ENCODE measurements at regions not wholly inside any gene's neighbourhood (a gene's known extent, or its start where the extent isn't known, plus 50 kb on each side); places are given as distances from the start of the nearest gene placed in this dataset.
A peak's percentile ranks its signal among the peaks of the same experiment; 100 is the strongest.

DNA sequence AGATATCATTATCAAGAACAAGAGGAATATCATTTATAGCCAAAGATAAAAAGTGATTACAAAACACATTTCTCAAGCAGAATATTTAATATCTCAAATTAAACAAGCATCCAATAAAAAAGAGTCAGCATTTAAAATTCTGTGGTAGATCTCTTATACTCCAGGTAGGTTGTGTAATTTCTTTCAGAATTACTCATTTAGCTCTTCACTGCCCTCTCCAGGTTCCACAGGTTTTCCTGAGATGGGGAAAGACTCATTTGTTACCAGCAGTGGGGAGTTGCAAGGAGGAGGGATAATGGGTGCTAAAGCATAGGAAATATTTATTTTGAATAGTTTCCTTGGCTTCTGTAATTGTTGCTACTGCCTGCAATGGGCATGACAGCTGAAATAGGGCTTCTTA, 83.1 kb upstream of the RASGRP1 start:
- no peak for DNase-seq (ENCODE audit: low read depth, low spot score)

DNA sequence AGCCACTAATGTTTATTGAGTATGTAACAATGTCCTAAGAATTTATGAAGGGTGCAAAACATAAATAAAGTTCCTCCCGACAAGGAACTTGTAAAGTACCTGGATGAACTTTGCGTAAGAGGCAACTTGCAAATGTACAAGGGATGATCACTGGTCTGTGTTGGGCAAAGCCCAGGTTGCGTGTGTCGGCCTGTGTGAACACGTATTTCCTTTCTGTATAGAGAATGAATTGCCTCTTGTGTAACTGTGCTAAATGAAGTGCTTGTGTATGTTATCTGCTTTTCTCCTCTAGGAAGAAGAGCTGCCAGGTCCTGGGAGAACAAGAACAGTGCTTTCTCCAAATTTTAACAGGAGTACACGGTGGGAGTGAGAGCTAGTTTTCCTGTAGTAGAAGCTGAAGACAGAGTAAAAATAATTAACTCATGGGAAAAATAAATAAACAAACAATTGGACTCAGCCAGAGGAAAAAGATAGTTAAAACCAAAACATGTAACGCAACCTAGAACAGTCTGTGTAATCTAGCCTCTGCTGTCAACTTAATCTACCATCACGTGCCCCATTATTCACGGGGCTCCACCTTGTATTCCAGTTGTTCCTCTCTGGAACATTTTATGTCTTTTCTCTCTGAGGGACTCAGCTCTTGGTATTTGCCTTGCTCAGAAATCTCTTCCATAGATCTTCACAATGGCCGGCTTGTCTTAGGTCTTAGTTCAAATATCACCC, 83.7 kb upstream of the RASGRP1 start:
- DNase-seq (ENCODE audit: low read depth, low spot score): no peak

DNA sequence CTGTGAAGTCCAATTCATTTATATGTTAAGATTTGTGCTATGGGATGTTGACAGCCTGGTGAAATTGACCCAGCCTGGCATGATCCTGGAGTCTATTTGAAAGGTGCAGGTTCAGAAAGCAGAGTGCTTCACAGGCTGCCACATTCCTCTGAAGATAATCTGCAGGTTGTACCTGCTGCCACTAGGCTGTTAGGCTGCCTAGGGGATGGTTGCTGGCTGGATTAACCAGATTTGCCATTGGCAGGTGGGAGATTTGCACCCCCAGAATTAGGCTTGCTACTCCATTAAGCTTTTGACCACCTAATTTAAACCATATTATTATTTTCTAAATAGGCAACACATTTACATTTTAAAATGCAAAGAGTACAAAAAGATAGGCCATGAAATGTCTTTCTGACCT, 85.8 kb upstream of the RASGRP1 start:
- no peak for DNase-seq (ENCODE audit: low read depth, low spot score)

DNA sequence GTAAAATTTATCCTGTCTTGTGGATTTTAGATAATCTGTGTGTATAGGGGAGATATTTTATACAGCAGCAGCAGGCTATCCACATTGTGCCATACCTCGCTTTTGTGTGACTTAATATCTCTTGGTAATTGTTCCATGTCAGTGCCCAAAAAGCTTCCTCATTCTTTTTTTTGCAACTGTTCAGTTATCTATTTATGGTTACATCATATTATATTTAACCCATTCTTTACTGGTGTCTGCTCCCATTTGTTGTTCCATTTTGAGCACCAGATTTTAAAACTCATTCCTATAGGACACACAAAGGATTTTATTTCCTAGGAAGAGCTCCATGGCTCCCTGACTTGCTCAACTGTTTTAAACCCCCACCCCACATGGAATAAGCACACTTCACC, 86.3 kb upstream of the RASGRP1 start:
- no peak for DNase-seq (ENCODE audit: low read depth, low spot score)

DNA sequence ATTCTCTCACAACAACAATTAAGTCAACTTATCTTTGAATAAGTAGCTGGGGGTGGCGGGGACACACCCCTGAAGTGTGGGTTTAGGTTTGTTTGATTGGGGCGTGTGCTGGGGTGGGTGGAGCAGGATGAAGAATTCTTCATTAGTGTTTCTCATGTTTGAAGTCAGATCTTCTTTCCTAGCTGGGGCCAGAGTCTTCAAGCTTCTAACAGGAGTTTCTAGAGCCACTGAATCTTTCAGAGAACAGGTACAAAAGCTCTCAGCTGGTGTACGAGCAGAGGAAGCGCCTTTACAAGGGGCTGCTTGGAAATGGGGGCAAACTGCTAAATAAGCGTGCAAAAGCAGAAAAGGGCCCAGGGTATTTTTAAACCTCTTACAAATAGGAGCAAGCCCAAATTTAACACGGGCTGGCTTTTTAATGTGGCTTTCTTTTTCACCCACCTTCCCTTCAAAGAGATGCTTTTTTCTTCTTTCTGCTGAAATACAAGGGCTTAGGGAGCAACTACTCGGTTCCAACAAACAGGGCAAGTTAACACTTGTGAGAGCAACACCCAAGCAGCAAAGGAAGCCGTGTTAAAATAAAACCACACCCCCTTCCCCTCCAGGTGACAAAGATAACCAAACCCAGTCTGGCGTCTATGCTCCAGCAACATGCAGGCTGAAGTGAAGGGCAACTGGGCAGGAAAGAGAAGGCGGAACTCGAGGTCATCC, 86.9 kb upstream of the RASGRP1 start:
- peak; percentile 16 for DNase-seq (ENCODE audit: low read depth, low spot score)

DNA sequence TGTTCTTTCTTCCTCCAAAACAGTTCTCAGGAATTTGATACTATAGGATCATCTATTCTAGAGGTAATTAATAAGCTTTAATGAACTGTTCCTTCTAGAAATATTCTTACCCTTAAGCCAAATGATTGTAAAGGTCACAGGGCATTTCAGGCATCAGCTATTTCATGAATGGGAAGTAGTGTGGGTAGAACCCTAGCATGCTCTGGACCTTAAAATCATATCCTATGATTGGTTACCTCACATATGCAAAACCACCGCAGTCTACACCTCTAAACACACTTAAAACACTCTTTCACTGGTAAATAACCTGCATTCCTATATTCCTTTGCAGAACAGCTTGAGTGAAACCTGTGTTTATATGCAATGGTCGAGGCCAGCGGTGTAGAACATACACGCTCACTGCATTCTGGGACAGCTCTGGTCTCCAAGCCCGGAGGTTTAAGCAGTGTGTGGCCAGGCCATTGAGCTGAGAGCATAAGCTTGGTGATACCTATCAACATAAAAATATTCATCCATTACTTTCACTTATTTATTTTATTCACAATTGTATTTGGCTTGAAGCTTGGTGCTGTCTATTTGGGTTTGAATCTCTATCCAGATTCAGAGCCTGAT, 87.7 kb upstream of the RASGRP1 start:
- no peak for DNase-seq (ENCODE audit: low read depth, low spot score)

DNA sequence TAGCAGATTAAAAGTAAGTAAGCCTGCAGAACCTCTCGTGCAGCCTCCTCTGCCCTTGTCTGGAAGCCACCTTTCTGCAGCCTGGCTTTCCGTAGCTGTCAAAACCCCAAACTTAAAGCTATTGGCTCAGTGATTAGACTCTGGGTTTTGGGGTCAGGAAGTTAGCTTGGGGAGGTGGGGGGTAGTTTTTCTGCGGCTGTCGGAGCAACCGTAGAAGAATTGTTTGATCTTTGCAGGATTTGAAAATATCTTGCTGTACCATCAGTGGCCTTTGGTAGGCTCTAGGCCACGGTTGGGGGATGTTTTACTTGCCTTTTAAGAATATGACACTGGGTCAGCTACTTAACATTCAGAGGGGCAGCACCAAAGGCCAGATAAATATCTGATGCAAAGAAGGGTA, 88.4 kb upstream of the RASGRP1 start:
- peak; percentile 44 for DNase-seq (ENCODE audit: low read depth, low spot score)

DNA sequence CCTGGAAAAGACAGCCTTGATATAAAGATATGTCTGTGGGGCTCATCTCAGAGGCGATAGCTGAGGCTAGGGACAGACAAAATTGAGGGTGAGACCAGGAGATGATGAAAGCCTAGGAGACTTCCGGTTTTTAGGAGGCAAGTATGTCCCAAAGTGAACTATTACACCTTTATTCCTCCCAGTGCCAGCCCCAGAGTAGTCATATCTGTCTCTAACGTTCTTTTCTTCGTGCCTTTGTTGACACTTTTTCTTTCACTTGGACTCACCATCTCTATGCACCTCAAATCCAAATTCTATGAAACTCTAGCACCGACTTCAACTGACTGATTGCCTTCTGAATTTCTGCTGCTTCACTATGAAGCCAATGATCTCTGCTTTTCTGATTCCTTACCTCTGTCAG, 93.8 kb upstream of the RASGRP1 start:
- DNase-seq (ENCODE audit: low read depth, low spot score): no peak

DNA sequence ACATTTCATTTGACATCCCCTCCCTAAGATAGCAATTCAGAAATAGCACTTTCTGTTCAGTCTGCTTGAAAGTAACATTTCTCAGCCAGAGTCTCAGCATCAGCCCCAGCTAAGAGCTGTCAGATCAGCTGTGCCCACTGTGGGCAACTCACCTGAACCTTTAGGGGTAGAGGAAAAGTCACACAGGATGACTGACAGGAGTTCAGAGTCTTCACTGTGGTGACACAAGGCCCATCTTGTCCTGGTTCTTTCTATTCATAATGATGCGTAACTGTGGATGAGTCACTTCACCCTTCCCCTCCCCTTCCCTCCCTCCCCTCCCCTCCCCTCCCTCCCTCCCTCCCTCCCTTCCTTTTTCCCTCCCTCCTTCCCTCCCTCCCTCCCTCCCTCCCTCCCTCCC, 96.1 kb upstream of the RASGRP1 start:
- DNase-seq (ENCODE audit: low read depth, low spot score): no peak

DNA sequence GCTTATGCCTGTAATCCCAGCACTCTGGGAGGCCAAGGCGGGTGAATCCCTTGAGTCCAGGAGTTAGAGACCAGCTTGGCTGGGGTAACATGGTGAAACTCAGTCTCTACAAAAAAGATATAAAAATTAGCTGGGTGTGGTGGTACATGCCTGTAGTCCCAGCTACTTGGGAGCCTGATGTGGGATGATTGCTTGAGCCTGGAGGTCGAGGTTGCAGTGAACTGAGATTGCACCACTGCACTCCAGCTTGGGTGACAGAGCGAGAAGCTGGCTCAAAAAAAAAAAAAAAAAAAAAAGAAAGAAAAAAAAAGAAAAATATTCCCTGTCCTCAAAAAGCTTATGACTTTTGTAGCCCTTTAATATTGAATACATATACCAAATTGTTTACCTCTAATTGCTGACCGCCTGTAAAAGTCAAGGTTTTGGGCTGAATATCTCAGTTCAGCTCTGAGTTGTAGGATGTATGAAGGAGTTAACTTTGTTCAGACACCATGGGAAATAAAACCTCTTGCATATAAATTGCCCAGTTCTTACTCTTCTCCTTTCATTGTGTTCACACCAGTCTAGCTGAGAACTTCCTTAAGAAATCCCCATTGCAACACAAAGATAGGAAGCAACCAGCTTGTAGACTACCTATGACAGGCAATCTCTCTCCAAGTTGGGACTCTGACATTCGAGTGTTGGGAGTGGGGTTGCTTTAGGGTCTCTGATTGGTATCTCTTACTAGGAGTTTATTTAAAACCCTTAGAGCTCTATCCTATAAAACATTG, 97.6 kb upstream of the RASGRP1 start:
- DNase-seq (ENCODE audit: low read depth, low spot score): no peak

DNA sequence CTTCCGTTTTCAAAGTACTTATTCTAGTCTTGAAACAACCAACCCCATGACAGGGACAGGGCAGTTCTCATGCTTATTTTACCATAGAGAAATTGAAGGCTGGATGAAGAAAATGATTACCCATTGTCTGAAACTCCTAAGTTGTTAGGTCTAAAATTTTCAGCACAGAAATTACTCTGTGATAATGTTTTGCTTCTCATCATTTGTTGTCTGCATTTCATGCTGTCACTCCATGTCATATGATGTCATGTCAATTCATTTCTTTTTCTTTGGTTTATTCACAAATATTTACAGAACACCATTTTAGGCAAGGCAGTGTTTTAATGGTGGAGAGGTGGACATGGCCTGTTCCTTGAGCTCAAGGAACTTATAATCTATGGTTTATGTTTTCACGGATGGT, 98.2 kb upstream of the RASGRP1 start:
- no peak for DNase-seq (ENCODE audit: low read depth, low spot score)

DNA sequence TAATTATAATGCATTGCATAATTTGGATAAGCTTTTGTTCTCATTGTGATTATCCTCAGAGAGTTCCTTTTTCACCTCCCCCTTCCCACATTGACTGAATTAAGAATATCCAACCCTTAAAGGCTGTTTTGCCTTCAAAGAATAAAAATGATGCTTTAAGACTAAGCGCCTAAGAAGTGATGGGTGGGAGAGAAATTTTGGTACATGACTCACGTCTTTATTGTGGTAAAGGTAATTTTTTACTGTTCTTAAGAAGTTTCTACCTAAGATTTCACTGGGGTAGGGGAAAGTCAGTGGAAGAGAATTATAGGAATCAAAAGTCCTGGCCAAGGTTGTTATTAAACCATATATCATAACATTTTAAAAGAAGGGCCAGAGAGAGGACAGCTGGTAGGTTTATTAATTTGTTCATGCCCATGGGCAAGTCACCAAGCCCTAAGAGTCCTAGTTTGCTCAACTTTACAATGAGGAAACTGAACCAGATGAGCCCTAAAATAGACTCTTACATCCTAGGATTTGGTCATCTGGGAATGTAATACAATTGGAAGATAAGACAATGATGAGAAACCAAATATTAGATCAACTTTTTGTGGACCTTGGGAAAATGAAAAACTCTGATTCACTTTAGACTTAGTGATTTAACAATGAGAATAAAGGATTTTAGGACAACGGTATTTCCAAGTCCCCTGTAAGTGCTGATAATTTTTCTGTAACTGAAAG, 101.1 kb upstream of the RASGRP1 start:
- DNase-seq (ENCODE audit: low read depth, low spot score): no peak

DNA sequence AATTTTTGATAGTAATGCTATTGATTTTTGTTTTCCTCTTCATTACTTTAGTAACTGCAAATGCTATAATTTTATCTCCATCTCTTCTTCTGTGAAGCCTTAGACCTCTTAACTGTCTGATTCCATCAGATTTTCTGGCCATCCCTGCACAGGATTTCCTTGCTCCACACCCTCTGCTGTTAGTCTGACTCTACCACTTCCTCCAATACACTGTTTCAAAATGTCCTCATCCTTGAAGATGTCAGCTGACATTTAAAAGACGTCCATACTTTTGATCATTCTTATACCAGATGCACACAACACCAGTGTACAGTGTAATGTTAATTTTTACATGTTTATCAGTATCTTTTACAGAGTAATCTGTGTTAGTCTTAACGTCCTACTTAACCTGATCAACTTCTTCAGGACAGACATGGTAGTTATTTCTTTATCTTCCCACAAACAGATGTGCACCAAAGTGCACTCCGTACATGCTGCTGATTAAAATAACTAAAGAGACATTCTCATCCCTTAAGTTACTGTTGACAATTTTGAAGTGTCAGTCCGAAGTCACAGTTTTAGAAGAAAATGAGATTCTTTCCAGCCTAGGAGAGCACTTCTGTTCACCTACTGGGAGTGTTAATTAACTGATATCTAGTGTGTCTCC, 102.4 kb upstream of the RASGRP1 start:
- no peak for DNase-seq (ENCODE audit: low read depth, low spot score)

DNA sequence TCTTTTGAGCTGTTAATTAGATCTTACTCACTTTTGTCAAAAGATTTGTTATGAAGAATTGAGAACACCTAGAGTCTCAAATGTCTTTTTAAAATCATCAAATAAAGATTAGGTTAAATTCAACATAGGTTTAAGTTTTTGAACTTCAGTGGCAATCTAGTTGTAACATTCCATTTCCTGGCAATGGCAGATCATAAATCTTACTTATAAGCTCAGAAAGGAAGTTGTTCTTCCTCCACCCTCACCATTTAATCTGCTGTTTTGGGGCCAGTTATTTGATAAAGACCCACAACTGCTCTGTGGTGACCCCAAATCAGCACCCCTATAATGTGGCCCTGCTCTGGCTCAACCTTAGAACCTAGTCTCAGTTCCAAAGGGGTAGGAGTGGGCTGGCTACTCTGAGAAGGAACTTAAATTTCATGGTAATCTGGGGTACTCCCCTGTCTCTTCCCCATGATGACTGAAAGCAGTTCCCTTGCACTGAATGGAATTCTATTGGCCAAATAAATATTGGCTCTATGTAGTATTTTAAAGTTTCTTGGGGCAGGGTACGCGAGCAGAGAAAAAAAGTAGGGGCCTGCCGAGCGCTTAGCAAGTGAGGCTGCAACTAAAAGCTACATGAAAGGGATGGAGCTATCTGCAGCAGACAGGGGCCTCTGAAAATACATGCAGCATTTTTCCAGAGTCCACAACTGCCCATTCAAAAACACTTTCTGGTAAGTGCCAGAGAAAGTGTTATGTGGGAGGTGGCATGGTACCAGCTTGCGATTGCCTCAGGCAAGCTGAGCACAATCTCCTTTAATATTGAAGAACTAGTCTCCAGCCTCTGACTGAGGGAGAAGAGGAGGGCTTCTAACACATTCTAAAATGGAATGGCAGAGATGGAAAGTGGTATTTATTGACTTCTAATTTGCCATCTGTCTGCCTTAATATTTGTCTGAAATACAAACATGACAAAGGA, 103.6 kb upstream of the RASGRP1 start:
- no peak for DNase-seq (ENCODE audit: low read depth, low spot score)

DNA sequence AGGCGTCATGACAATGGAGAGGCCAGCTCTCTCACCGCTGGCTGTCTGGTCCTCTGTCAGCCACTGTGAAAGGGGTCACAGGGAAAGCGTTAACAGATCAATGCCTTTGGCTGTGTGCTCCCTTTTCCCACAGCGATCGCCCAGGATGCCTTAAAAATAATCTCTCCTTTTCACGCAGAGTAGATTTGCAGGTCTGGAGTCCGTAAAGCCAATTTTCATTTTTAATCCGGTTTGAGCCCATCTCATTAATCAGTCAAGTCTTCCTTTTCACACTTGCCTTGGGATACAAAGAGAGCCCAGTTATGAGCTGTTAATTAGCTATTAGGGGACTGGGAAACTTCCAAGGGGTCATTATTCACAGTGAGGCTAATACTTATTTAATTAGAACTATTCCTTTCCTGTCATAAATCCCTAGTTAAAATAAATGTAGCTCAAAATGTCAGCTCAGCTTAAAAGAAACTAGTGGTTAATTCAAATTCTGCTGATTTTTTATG, 104.3 kb upstream of the RASGRP1 start:
- no peak for DNase-seq (ENCODE audit: low read depth, low spot score)

DNA sequence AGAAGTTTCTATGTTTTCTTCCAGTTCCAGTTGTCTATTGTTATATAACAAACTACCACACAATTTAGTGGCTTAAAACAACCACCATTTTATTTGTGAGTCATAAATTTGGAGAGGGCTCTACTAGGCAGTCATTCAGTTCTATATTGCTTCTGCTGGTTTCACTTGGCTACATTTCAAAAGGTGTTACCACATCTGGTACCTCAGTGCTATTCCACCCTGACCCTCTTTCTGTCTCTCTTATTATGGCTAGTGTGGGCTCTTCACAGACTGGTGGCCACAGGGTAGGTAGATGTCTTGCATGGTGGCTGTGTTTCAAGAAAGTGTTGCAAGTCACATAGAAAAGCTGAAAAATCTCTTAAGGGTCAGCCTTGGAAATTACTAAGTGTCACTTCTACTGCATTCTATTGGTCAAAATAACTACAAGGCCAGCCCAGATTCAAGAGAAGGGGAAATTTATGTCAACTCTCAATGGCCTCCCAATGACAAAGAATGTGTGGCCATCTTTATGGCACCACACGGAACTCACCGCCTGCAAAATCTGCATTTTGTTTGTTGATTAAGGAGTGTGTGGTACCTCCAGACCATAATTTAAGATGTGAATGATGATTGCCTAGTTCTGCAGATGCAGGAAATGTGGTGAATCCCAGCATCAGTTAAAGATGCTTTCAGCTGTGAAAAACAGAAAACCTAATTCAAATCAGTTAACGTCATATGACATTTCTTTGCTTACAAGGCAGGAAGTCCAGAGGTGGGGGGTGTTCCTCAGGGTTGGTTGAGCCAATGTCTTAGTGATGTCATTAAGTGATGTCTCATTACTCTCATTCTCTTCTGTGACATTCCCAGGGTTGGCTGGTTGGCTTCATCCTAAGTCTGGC, 105.8 kb upstream of the RASGRP1 start:
- DNase-seq (ENCODE audit: low read depth, low spot score): no peak

DNA sequence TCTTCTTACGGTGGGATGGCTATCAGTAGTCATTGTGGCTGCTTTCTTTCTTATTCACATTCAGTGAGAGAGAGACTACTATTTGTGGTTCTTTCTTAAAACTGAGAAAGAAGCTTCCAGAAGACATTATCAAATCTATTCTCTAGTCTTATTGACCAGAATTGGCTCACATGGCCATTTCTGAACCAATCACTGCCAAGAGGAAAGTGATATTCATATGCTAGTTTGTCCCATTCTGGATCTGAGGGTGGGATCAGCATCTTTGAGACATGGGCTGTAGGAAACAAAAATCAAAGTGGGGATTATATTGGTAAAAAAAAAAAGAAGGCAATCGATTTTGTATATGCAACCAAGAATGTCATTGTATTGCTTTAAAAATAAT, 106.4 kb upstream of the RASGRP1 start:
- no peak for DNase-seq (ENCODE audit: low read depth, low spot score)

DNA sequence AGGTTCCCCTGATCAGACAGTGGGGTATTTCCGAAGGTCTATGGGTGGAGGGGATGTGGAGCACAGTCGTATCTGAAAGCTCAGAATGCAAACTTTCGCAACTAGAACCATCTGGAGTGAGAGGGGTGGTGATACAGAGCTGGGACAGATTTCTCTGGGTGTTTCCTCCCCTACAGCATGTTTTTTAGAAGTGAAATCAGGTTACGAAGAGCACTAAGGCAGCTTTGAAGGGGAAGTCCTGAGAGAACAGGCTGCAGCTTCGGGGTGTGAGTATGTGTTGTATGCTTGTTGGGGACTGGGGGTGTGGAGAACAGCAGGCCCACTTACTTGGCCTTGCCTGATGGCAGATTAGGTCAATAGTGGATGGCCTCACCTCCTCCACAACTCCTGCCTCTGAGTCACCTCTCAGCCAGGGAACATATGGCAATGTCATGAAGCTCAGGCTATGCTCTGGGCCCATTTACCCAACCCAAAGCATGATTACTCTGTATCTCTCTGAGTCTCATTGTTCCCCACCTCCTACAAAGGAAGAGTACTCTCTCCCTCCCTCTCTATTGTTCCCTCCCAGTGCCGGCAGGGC, 107.2 kb upstream of the RASGRP1 start:
- no peak for DNase-seq (ENCODE audit: low read depth, low spot score)
